Panc1 (cell line): ENCODE measurements at regions not wholly inside any gene's neighbourhood (a gene's known extent, or its start where the extent isn't known, plus 50 kb on each side); places are given as distances from the start of the nearest gene placed in this dataset.

Experiments used
- POLR2AphosphoS5 ChIP-seq: IDR thresholded peaks from 2 replicates; pipeline ENCODE4 v1.6.1; 2012; ENCODE audit warnings: mild to moderate bottlenecking, low read depth, low read length, moderate library complexity
- TCF7L2 ChIP-seq: IDR thresholded peaks from 2 replicates; pipeline ENCODE4 v1.6.1; 2011; ENCODE audit warnings: mild to moderate bottlenecking, low read depth, low read length, inconsistent platforms
- TF ChIP-seq, protein P1 (sequence below): fragments of 450-650 bp; IDR thresholded peaks from 2 replicates; pipeline ENCODE4 v1.5.1; 2017; ENCODE audit warnings: mild to moderate bottlenecking

DNA sequence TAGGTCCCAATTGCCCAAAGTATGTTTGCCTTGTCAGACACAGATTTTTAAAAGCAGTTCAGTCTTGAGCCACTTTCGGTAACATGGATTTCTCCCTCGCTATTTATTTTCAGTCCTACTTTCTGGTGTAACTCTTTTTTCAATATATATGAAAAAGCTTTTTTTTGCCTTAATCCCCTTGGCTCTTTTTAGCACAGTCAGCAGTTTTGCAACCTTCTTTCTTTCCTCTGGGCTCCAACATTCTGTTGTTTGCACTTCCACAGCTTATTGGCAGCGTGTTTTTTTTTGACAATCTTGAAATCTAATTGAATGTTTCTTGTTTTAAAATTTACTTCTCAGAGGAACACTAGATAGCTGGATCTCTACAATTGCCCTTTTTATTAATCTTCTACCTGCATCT, 429.3 kb upstream of the NBEA start:
- TF ChIP-seq POLR2AphosphoS5 (no peak), TCF7L2 (no peak)
- TF ChIP-seq, protein P1, sequence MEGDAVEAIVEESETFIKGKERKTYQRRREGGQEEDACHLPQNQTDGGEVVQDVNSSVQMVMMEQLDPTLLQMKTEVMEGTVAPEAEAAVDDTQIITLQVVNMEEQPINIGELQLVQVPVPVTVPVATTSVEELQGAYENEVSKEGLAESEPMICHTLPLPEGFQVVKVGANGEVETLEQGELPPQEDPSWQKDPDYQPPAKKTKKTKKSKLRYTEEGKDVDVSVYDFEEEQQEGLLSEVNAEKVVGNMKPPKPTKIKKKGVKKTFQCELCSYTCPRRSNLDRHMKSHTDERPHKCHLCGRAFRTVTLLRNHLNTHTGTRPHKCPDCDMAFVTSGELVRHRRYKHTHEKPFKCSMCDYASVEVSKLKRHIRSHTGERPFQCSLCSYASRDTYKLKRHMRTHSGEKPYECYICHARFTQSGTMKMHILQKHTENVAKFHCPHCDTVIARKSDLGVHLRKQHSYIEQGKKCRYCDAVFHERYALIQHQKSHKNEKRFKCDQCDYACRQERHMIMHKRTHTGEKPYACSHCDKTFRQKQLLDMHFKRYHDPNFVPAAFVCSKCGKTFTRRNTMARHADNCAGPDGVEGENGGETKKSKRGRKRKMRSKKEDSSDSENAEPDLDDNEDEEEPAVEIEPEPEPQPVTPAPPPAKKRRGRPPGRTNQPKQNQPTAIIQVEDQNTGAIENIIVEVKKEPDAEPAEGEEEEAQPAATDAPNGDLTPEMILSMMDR: no peak
